ENCODE measurements at regions not wholly inside any gene's neighbourhood (a gene's known extent, or its start where the extent isn't known, plus 50 kb on each side); places are given as distances from the start of the nearest gene placed in this dataset.

DNA sequence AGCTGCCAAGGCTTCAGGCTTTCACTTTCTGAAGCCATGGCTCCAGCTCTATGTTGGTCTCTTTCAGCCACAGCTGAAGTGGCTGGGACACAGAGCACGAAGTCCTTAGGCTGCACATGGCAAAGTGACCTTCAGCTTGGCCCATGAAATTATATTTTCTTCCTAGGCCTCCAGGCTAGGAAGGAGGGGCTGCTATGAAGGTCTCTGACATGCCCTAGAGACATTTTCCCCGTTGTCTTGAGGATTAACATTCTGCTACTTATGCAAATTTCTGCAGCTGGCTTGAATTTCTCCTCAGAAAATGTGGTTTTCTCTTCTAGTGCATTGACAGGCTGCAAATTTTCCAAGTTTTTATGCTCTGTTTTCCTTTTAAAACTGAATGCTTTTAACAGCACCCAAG is 99.8 kb upstream of the KCNIP4 start:
- Mint-ChIP-seq H3K36me3 (ENCODE audit: low read depth) (no peaks in the 10 kb centered on the region), H3K4me3 (no peak overlapping the region), H3K4me1 (ENCODE audit: low read depth) (no peaks in the 10 kb centered on the region), H3K27ac (no peak overlapping the region), H3K9me3 (peaks cover 7% of the 10 kb centered on the region), H3K27me3 (no peaks in the 10 kb centered on the region)
- H3K4me1 ChIP-seq (ENCODE audit: insufficient read depth, low read length): no peaks in the 10 kb centered on the region
- no peaks in the 10 kb centered on the region for H3K27me3 ChIP-seq (ENCODE audit: control insufficient read depth in 1 of 2, insufficient read depth in 2 of 2, low read length in 2 of 2)
- ChIA-PET CTCF (no interaction called here), POLR2A (no interaction called here)
- H3K36me3 ChIP-seq (ENCODE audit: insufficient read depth, low read length): no peaks in the 10 kb centered on the region
- TF ChIP-seq, protein P1, sequence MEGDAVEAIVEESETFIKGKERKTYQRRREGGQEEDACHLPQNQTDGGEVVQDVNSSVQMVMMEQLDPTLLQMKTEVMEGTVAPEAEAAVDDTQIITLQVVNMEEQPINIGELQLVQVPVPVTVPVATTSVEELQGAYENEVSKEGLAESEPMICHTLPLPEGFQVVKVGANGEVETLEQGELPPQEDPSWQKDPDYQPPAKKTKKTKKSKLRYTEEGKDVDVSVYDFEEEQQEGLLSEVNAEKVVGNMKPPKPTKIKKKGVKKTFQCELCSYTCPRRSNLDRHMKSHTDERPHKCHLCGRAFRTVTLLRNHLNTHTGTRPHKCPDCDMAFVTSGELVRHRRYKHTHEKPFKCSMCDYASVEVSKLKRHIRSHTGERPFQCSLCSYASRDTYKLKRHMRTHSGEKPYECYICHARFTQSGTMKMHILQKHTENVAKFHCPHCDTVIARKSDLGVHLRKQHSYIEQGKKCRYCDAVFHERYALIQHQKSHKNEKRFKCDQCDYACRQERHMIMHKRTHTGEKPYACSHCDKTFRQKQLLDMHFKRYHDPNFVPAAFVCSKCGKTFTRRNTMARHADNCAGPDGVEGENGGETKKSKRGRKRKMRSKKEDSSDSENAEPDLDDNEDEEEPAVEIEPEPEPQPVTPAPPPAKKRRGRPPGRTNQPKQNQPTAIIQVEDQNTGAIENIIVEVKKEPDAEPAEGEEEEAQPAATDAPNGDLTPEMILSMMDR (IDR thresholded peaks at IDR 0.05): no peak
- ATAC-seq (ENCODE audit: poor library complexity) (no peak), DNase-seq (no peak)
- no peak overlapping the region for H3K27ac ChIP-seq (ENCODE audit: low read depth in 1 of 2, low read length in 2 of 2)
- peaks cover 0 to 9% of the 10 kb centered on the region in 2 experiments for H3K9me3 ChIP-seq (ENCODE audit: control insufficient read depth in 1 of 2, insufficient read depth in 1 of 2, low read length in 2 of 2)
- intact Hi-C loops (cut with DNase I, micrococcal nuclease): no loop called here
- H3K4me3 ChIP-seq (ENCODE audit: low read length): no peak overlapping the region

- intact Hi-C loops (cut with DNase I, micrococcal nuclease): no loop called here
- Histone ChIP-seq H3K9me3 (ENCODE audit: control insufficient read depth in 1 of 2, insufficient read depth in 1 of 2, low read length in 2 of 2) (peaks cover 0 to 9% of the 10 kb centered on the region in 2 experiments), H3K36me3 (ENCODE audit: insufficient read depth, low read length) (no peaks in the 10 kb centered on the region), H3K4me3 (ENCODE audit: low read length) (no peak overlapping the region), H3K27me3 (ENCODE audit: control insufficient read depth in 1 of 2, insufficient read depth in 2 of 2, low read length in 2 of 2) (no peaks in the 10 kb centered on the region), H3K27ac (ENCODE audit: low read depth in 1 of 2, low read length in 2 of 2) (no peak overlapping the region), H3K4me1 (ENCODE audit: insufficient read depth, low read length) (no peaks in the 10 kb centered on the region)
- Mint-ChIP-seq H3K4me3 (no peak overlapping the region), H3K9me3 (peaks cover 9% of the 10 kb centered on the region), H3K36me3 (ENCODE audit: low read depth) (no peaks in the 10 kb centered on the region), H3K4me1 (ENCODE audit: low read depth) (no peaks in the 10 kb centered on the region), H3K27me3 (no peaks in the 10 kb centered on the region), H3K27ac (no peak overlapping the region)
- DNase-seq: no peak
- CTCF ChIA-PET: no interaction called here
- POLR2A ChIA-PET: no interaction called here
- no peak for ATAC-seq (ENCODE audit: poor library complexity)
- TF ChIP-seq, protein P1 (IDR thresholded peaks at IDR 0.05): no peak
Measured at GRCh38 chr4:22047793-22048192, 99.2 kb upstream of the KCNIP4 start.

DNA sequence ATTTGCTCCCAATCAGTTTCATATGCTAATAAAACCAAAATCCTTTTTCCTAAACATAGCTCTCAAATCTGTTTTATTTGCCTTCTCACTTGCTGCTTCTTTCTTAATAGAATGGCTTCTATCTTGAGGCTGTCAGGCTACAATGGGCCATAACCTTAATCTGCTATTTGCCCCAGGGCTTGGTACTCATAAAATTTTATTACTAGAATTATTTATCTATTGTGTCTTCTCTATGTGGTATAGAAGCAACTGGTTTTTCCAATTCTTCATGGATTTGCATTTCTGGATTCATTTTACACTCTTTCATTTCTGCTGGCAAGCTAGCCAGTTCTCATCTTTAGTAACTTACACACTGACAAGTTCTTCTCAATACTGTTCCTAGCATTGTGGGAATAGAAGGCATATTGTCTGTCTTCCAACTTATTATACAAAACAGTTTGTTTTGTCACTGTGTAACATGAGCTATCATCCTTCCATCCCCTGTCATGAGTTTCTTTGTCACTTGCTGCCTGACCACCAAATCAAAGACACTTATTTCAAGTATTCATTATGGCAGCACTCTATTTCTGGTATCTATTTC is 96.6 kb upstream of the KCNIP4 start:
- H3K36me3 ChIP-seq (ENCODE audit: insufficient read depth, low read length): no peaks in the 10 kb centered on the region
- no peaks in the 10 kb centered on the region for H3K4me1 ChIP-seq (ENCODE audit: insufficient read depth, low read length)
- Mint-ChIP-seq H3K36me3 (ENCODE audit: low read depth) (no peaks in the 10 kb centered on the region), H3K27me3 (no peaks in the 10 kb centered on the region), H3K9me3 (peaks cover 19% of the 10 kb centered on the region), H3K4me1 (ENCODE audit: low read depth) (no peaks in the 10 kb centered on the region), H3K4me3 (no peak overlapping the region), H3K27ac (no peak overlapping the region)
- ChIA-PET CTCF (no interaction called here), POLR2A (no interaction called here)
- TF ChIP-seq, protein P1 (IDR thresholded peaks at IDR 0.05): no peak
- H3K27me3 ChIP-seq (ENCODE audit: control insufficient read depth in 1 of 2, insufficient read depth in 2 of 2, low read length in 2 of 2): no peaks in the 10 kb centered on the region
- ATAC-seq (ENCODE audit: poor library complexity) (no peak), DNase-seq (no peak)
- intact Hi-C loops (cut with DNase I, micrococcal nuclease): no loop called here
- H3K27ac ChIP-seq (ENCODE audit: low read depth in 1 of 2, low read length in 2 of 2): no peak overlapping the region
- H3K4me3 ChIP-seq (ENCODE audit: low read length): no peak overlapping the region
- H3K9me3 ChIP-seq (ENCODE audit: control insufficient read depth in 1 of 2, insufficient read depth in 1 of 2, low read length in 2 of 2): peaks cover 0 to 15% of the 10 kb centered on the region in 2 experiments

Data from CD4-positive, alpha-beta T cell (primary cell).